Natural killer cell (primary cell): ENCODE measurements at regions not wholly inside any gene's neighbourhood (a gene's known extent, or its start where the extent isn't known, plus 50 kb on each side); places are given as distances from the start of the nearest gene placed in this dataset.
"Not testable (repeated sequence)": the region's sequence is repeated elsewhere in the genome, so short reads cannot be mapped to it uniquely, and the experiment has no call there.

Source experiments
- ATAC-seq, 3 donors: fragments of 150-1000 bp in 2 of 3; fragments of 200-7000 bp in 1 of 3; cut with Tn5 transposase; 1 replicate in 1 of 3; 2 replicates in 2 of 3; pipeline ENCODE4 v1.10.0; 2021; ENCODE audit warnings: mild to moderate bottlenecking in 2 of 3, moderate library complexity in 2 of 3
- DNase-seq, 2 donors: peaks; one replicate each; pipeline versions ENCODE4 v3.0.0 to v3.0.0-alpha.2; 2013 to 2021; ENCODE audit warnings: mixed read lengths in 1 of 2
- H3K27ac ChIP-seq: one replicate; pipeline ENCODE4 v1.5.1; 2013; ENCODE audit warnings: mild to moderate bottlenecking, low read length
- H3K27me3 ChIP-seq: one replicate; pipeline ENCODE4 v1.6.1; 2013; ENCODE audit warnings: low read length; ENCODE audit not compliant: control insufficient read depth, insufficient read depth
- H3K36me3 ChIP-seq: one replicate; pipeline ENCODE4 v1.6.1; 2013; ENCODE audit warnings: low read length; ENCODE audit not compliant: control insufficient read depth, insufficient read depth
- H3K4me1 ChIP-seq: one replicate; pipeline ENCODE4 v1.6.1; 2013; ENCODE audit warnings: low read length; ENCODE audit not compliant: control insufficient read depth, insufficient read depth
- H3K4me3 ChIP-seq: one replicate; pipeline ENCODE4 v1.5.1; 2013; ENCODE audit warnings: low read length
- H3K9me3 ChIP-seq: one replicate; pipeline ENCODE4 v1.6.1; 2013; ENCODE audit warnings: low read length; ENCODE audit not compliant: control insufficient read depth, insufficient read depth
- H3K27ac Mint-ChIP-seq, 2 donors: one replicate each; pipeline ENCODE4 v1.8.0; 2022; ENCODE audit warnings: mild to moderate bottlenecking in 2 of 2, mixed read lengths in 2 of 2, moderate library complexity in 1 of 2
- H3K27me3 Mint-ChIP-seq, 2 donors: one replicate each; pipeline ENCODE4 v1.8.0; 2022; ENCODE audit warnings: low read depth in 2 of 2, mixed read lengths in 2 of 2
- H3K36me3 Mint-ChIP-seq: one replicate; pipeline ENCODE4 v1.8.0; 2022; ENCODE audit warnings: mixed read lengths
- H3K4me1 Mint-ChIP-seq, 2 donors: one replicate each; pipeline ENCODE4 v1.8.0; 2022; ENCODE audit warnings: mixed read lengths in 2 of 2
- H3K4me3 Mint-ChIP-seq: one replicate; pipeline ENCODE4 v1.8.0; 2022; ENCODE audit warnings: mild to moderate bottlenecking, moderate library complexity, mixed read lengths
- H3K9me3 Mint-ChIP-seq, 2 donors: one replicate each; pipeline ENCODE4 v1.8.0; 2022; ENCODE audit warnings: mixed read lengths in 2 of 2
- WGBS: methylation state at CpG from one replicate; pipeline ENCODE4 v1.1.7; 2013; ENCODE audit warnings: missing lambda C conversion rate; ENCODE audit not compliant: insufficient coverage; 5-methylcytosine and 5-hydroxymethylcytosine counted together
- intact Hi-C: fragments of 100-400 bp; cut with micrococcal nuclease; formaldehyde crosslinking; loops from one replicate; pipeline ENCODE4 v1.14.2; 2022

- H3K4me1 ChIP-seq, H3K4me1 Mint-ChIP-seq, intact Hi-C loops, ATAC-seq, H3K36me3 Mint-ChIP-seq, H3K4me3 ChIP-seq, H3K27ac ChIP-seq, H3K9me3 Mint-ChIP-seq, H3K27me3 Mint-ChIP-seq, H3K36me3 ChIP-seq, H3K27me3 ChIP-seq, H3K27ac Mint-ChIP-seq, H3K9me3 ChIP-seq, DNase-seq, H3K4me3 Mint-ChIP-seq: not testable (repeated sequence)
- WGBS = 81% methylated on average over 7 of the region's 10 CpGs
These were observed 359.4 kb downstream of the BCL2L11 start for GRCh38 chr2:111480016-111480625.

GRCh38 chr2:111480633-111481032, 359.9 kb downstream of the BCL2L11 start:
- H3K4me1 ChIP-seq, DNase-seq, ATAC-seq, H3K9me3 ChIP-seq, H3K27me3 ChIP-seq, H3K27ac ChIP-seq, H3K4me3 ChIP-seq, H3K36me3 Mint-ChIP-seq, H3K4me3 Mint-ChIP-seq, H3K27ac Mint-ChIP-seq, H3K4me1 Mint-ChIP-seq, H3K9me3 Mint-ChIP-seq, H3K36me3 ChIP-seq, intact Hi-C loops, H3K27me3 Mint-ChIP-seq: not testable (repeated sequence)
- 43% methylated on average over 7 of the region's 8 CpGs for WGBS

GRCh38 chr2:111481219-111481618, 360.5 kb downstream of the BCL2L11 start:
- not testable (repeated sequence) for H3K27ac ChIP-seq

GRCh38 chr2:111482987-111483679, 362.4 kb downstream of the BCL2L11 start:
- H3K36me3 Mint-ChIP-seq, H3K9me3 Mint-ChIP-seq, H3K27ac ChIP-seq, H3K27me3 ChIP-seq, intact Hi-C loops, H3K27me3 Mint-ChIP-seq, H3K27ac Mint-ChIP-seq, H3K4me3 ChIP-seq, H3K4me3 Mint-ChIP-seq, H3K36me3 ChIP-seq, H3K9me3 ChIP-seq: not testable (repeated sequence)
- peak in 1 of 2 donors; percentile 32 for DNase-seq
- WGBS = 54% methylated on average over 2 of the region's 8 CpGs
- H3K4me1 ChIP-seq = peaks cover 18% of the 10 kb centered on the region
- H3K4me1 Mint-ChIP-seq = peaks cover 8 to 14% of the 10 kb centered on the region in 2 donors
- peak; percentile 85 to 90 (median 88) for ATAC-seq

More at GRCh38 chr2:111481219-111481618, 360.5 kb downstream of the BCL2L11 start:
- H3K9me3 ChIP-seq, H3K4me3 ChIP-seq, H3K36me3 ChIP-seq, ATAC-seq, H3K36me3 Mint-ChIP-seq, DNase-seq, H3K27me3 Mint-ChIP-seq, H3K27me3 ChIP-seq, H3K27ac Mint-ChIP-seq, H3K4me3 Mint-ChIP-seq, intact Hi-C loops, H3K9me3 Mint-ChIP-seq: not testable (repeated sequence)
- H3K4me1 Mint-ChIP-seq = peaks cover 8 to 14% of the 10 kb centered on the region in 2 donors
- 86% methylated on average over 8 of the region's 11 CpGs for WGBS
- H3K4me1 ChIP-seq = peaks cover 14% of the 10 kb centered on the region

GRCh38 chr2:111484097-111484496, 363.4 kb downstream of the BCL2L11 start:
- H3K4me3 ChIP-seq, H3K27ac ChIP-seq, H3K9me3 ChIP-seq, H3K36me3 Mint-ChIP-seq, H3K9me3 Mint-ChIP-seq, H3K27me3 Mint-ChIP-seq, DNase-seq, H3K27ac Mint-ChIP-seq, H3K36me3 ChIP-seq, intact Hi-C loops, ATAC-seq, H3K27me3 ChIP-seq: not testable (repeated sequence)
- no CpG with 5 or more reads among the region's 3 CpGs for WGBS
- Mint-ChIP-seq H3K4me1 (peaks cover 8 to 14% of the 10 kb centered on the region in 2 donors), H3K4me3 (peak overlapping the region; percentile 28)
- peaks cover 18% of the 10 kb centered on the region for H3K4me1 ChIP-seq

- Mint-ChIP-seq H3K4me3 (peak overlapping the region; percentile 68), H3K27ac (peak overlapping the region; percentile 64 to 88), H3K4me1 (peaks cover 8 to 14% of the 10 kb centered on the region in 2 donors)
- peaks cover 19% of the 10 kb centered on the region for H3K4me1 ChIP-seq
- H3K36me3 Mint-ChIP-seq, H3K9me3 ChIP-seq, H3K4me3 ChIP-seq, H3K27ac ChIP-seq, intact Hi-C loops, H3K27me3 Mint-ChIP-seq, H3K9me3 Mint-ChIP-seq, H3K27me3 ChIP-seq, H3K36me3 ChIP-seq: not testable (repeated sequence)
- peak; percentile 62 to 78 (median 70) for ATAC-seq
- peak in 1 of 2 donors; percentile 21 for DNase-seq
- WGBS = 0% methylated on average over 1 of the region's 1 CpG
These were observed 365.2 kb downstream of the BCL2L11 start for GRCh38 chr2:111485895-111486294.

- H3K9me3 Mint-ChIP-seq, DNase-seq, H3K27ac Mint-ChIP-seq, H3K27me3 ChIP-seq, H3K9me3 ChIP-seq, ATAC-seq, intact Hi-C loops, H3K4me3 Mint-ChIP-seq, H3K36me3 Mint-ChIP-seq, H3K27me3 Mint-ChIP-seq, H3K4me3 ChIP-seq, H3K27ac ChIP-seq, H3K36me3 ChIP-seq: not testable (repeated sequence)
- H3K4me1 ChIP-seq = peaks cover 25% of the 10 kb centered on the region
- no CpG with 5 or more reads among the region's 4 CpGs for WGBS
- H3K4me1 Mint-ChIP-seq = peaks cover 8 to 13% of the 10 kb centered on the region in 2 donors
These were observed 367.7 kb downstream of the BCL2L11 start for GRCh38 chr2:111488451-111488850.

- H3K27me3 Mint-ChIP-seq, H3K36me3 ChIP-seq, H3K9me3 ChIP-seq, H3K9me3 Mint-ChIP-seq, H3K4me3 Mint-ChIP-seq, H3K27me3 ChIP-seq, DNase-seq, ATAC-seq, H3K27ac Mint-ChIP-seq, H3K4me3 ChIP-seq, intact Hi-C loops, H3K36me3 Mint-ChIP-seq, H3K27ac ChIP-seq: not testable (repeated sequence)
- no CpG with 5 or more reads among the region's 1 CpG for WGBS
- H3K4me1 ChIP-seq = peaks cover 27% of the 10 kb centered on the region
- peaks cover 8 to 12% of the 10 kb centered on the region in 2 donors for H3K4me1 Mint-ChIP-seq
These were observed 368.7 kb downstream of the BCL2L11 start for GRCh38 chr2:111489460-111489859.
